ENCODE measurements at regions not wholly inside any gene's neighbourhood (a gene's known extent, or its start where the extent isn't known, plus 50 kb on each side); places are given as distances from the start of the nearest gene placed in this dataset.

- Histone ChIP-seq H3K9me3 (no peaks in the 10 kb centered on the region), H3K36me3 (no peaks in the 10 kb centered on the region), H3K27ac (no peak overlapping the region), H3K4me3 (no peak overlapping the region), H3K27me3 (no peaks in the 10 kb centered on the region), H3K4me1 (no peaks in the 10 kb centered on the region)
- TF ChIP-seq EP300 (IDR thresholded peaks at IDR 0.05) (no peak), POLR2AphosphoS5 (IDR thresholded peaks at IDR 0.05) (no peak), POLR2A (IDR thresholded peaks at IDR 0.05) (no peak), CTCF (IDR thresholded peaks at IDR 0.05) (no peak)
- DNase-seq (ENCODE audit: low spot score in 2 of 2) = no peak
- WGBS = 78% methylated on average over 8 of the region's 8 CpGs
These were observed 994.7 kb downstream of the VRK1 start for GRCh38 chr14:97791906-97792305.

- no peaks in the 10 kb centered on the region for H3K27me3 ChIP-seq
- H3K9me3 ChIP-seq = no peaks in the 10 kb centered on the region
- no peak overlapping the region for H3K4me3 ChIP-seq
- no peaks in the 10 kb centered on the region for H3K36me3 ChIP-seq
- no peak for DNase-seq (ENCODE audit: low spot score in 2 of 2)
- H3K27ac ChIP-seq = no peak overlapping the region
- TF ChIP-seq POLR2AphosphoS5 (IDR thresholded peaks at IDR 0.05) = no peak
- TF ChIP-seq CTCF (IDR thresholded peaks at IDR 0.05) = no peak
- no peak for TF ChIP-seq EP300 (IDR thresholded peaks at IDR 0.05)
- TF ChIP-seq POLR2A (IDR thresholded peaks at IDR 0.05) = no peak
- WGBS = 83% methylated on average over 5 of the region's 5 CpGs
- H3K4me1 ChIP-seq = no peaks in the 10 kb centered on the region
These were observed 999.3 kb downstream of the VRK1 start for GRCh38 chr14:97796511-97796910.

- 84% methylated on average over 9 of the region's 9 CpGs for WGBS
- Histone ChIP-seq H3K27me3 (no peaks in the 10 kb centered on the region), H3K27ac (no peak overlapping the region), H3K4me1 (no peaks in the 10 kb centered on the region), H3K36me3 (no peaks in the 10 kb centered on the region), H3K9me3 (no peaks in the 10 kb centered on the region), H3K4me3 (no peak overlapping the region)
- TF ChIP-seq POLR2A (IDR thresholded peaks at IDR 0.05) = no peak
- TF ChIP-seq CTCF (IDR thresholded peaks at IDR 0.05) = no peak
- TF ChIP-seq EP300 (IDR thresholded peaks at IDR 0.05) = no peak
- TF ChIP-seq POLR2AphosphoS5 (IDR thresholded peaks at IDR 0.05) = no peak
- DNase-seq (ENCODE audit: low spot score in 2 of 2) = no peak
These were observed 1001.0 kb downstream of the VRK1 start for GRCh38 chr14:97798176-97798575.

GRCh38 chr14:97802430-97803373 lies 1005.5 kb downstream of the VRK1 start:
- H3K9me3 ChIP-seq = no peaks in the 10 kb centered on the region
- DNase-seq (ENCODE audit: low spot score in 2 of 2) = no peak
- H3K27me3 ChIP-seq = no peaks in the 10 kb centered on the region
- H3K36me3 ChIP-seq = no peaks in the 10 kb centered on the region
- H3K27ac ChIP-seq = no peak overlapping the region
- 90% methylated on average over 8 of the region's 8 CpGs for WGBS
- no peaks in the 10 kb centered on the region for H3K4me1 ChIP-seq
- H3K4me3 ChIP-seq = no peak overlapping the region
- TF ChIP-seq CTCF (IDR thresholded peaks at IDR 0.05) (no peak), POLR2AphosphoS5 (IDR thresholded peaks at IDR 0.05) (no peak), EP300 (IDR thresholded peaks at IDR 0.05) (no peak), POLR2A (IDR thresholded peaks at IDR 0.05) (no peak)

- no peak for DNase-seq (ENCODE audit: low spot score in 2 of 2)
- no peaks in the 10 kb centered on the region for H3K4me1 ChIP-seq
- H3K4me3 ChIP-seq = no peak overlapping the region
- H3K27me3 ChIP-seq = no peaks in the 10 kb centered on the region
- TF ChIP-seq EP300 (IDR thresholded peaks at IDR 0.05) (no peak), POLR2A (IDR thresholded peaks at IDR 0.05) (no peak), POLR2AphosphoS5 (IDR thresholded peaks at IDR 0.05) (no peak), CTCF (IDR thresholded peaks at IDR 0.05) (no peak)
- no peaks in the 10 kb centered on the region for H3K9me3 ChIP-seq
- H3K36me3 ChIP-seq = no peaks in the 10 kb centered on the region
- H3K27ac ChIP-seq = no peak overlapping the region
- WGBS = 66% methylated on average over 2 of the region's 2 CpGs
These were observed 1006.9 kb downstream of the VRK1 start for GRCh38 chr14:97804056-97804455.

All from suprapubic skin (tissue), 4 donors.